DND-41 (cell line): ENCODE measurements at regions not wholly inside any gene's neighbourhood (a gene's known extent, or its start where the extent isn't known, plus 50 kb on each side); places are given as distances from the start of the nearest gene placed in this dataset.

Source experiments
- ATAC-seq: fragments of 200-7000 bp; cut with Tn5 transposase; 3 replicates; pipeline ENCODE4 v1.9.1; 2021; ENCODE audit warnings: low read depth; ENCODE audit not compliant: insufficient read depth
- DNase-seq: peaks from one replicate; pipeline ENCODE4 v3.0.0-alpha.2; 2020
- H2AFZ ChIP-seq: 2 replicates; pipeline ENCODE4 v1.6.0; 2012; ENCODE audit warnings: low read depth, low read length
- H3K27ac ChIP-seq: 2 replicates; pipeline ENCODE4 v1.5.1; 2012; ENCODE audit warnings: low read length, inconsistent platforms
- H3K27me3 ChIP-seq: fragments of 200-600 bp; sonication (generic); 2 replicates; pipeline ENCODE4 v1.6.0; 2012; ENCODE audit warnings: low read length, mild to moderate bottlenecking, inconsistent platforms; ENCODE audit not compliant: insufficient read depth, poor library complexity
- H3K36me3 ChIP-seq: 2 replicates; pipeline ENCODE4 v1.5.1; 2012; ENCODE audit warnings: low read length, inconsistent platforms; ENCODE audit not compliant: insufficient read depth
- H3K4me1 ChIP-seq: 2 replicates; pipeline ENCODE4 v1.5.1; 2012; ENCODE audit warnings: mild to moderate bottlenecking, low read length; ENCODE audit not compliant: insufficient read depth
- H3K4me2 ChIP-seq: 2 replicates; pipeline ENCODE4 v1.6.0; 2012; ENCODE audit warnings: mild to moderate bottlenecking, moderate library complexity, low read length, inconsistent platforms; ENCODE audit not compliant: insufficient read depth
- H3K4me3 ChIP-seq, 2 experiments: fragments of 200-600 bp in 1 of 2; shearing (Covaris generic) in 1 of 2; 2 replicates each; pipeline ENCODE4 v1.5.1; 2012 to 2016; ENCODE audit warnings: inconsistent platforms in 2 of 2, low read length in 2 of 2, mild to moderate bottlenecking in 2 of 2, low read depth in 1 of 2, moderate library complexity in 1 of 2
- H3K79me2 ChIP-seq: 2 replicates; pipeline ENCODE4 v1.6.0; 2012; ENCODE audit warnings: low read length, inconsistent platforms; ENCODE audit not compliant: insufficient read depth
- H3K9ac ChIP-seq: 2 replicates; pipeline ENCODE4 v1.6.0; 2012; ENCODE audit warnings: low read depth, mild to moderate bottlenecking, inconsistent platforms, low read length, moderate library complexity
- H3K9me3 ChIP-seq: 2 replicates; pipeline ENCODE4 v1.5.1; 2012; ENCODE audit warnings: low read length, moderate library complexity, mild to moderate bottlenecking, inconsistent platforms; ENCODE audit not compliant: insufficient read depth, severe bottlenecking
- H4K20me1 ChIP-seq: 2 replicates; pipeline ENCODE4 v1.6.0; 2012; ENCODE audit warnings: low read length; ENCODE audit not compliant: insufficient read depth
- CTCF ChIP-seq: IDR thresholded peaks from 2 replicates; pipeline ENCODE4 v1.5.1; 2012; ENCODE audit warnings: borderline replicate concordance, low read length, moderate library complexity, mild to moderate bottlenecking; ENCODE audit not compliant: poor library complexity, severe bottlenecking; ENCODE audit errors: extremely low read depth
- EZH2 ChIP-seq: IDR thresholded peaks from 3 replicates; pipeline ENCODE4 v1.6.1; 2012; ENCODE audit warnings: borderline replicate concordance, low read depth, mild to moderate bottlenecking, moderate library complexity, low read length, inconsistent platforms; ENCODE audit not compliant: severe bottlenecking

GRCh38 chr9:13719446-13719845, 440.0 kb upstream of the MPDZ start:
- H3K27ac ChIP-seq: no peak overlapping the region

GRCh38 chr9:13718539-13718938, 439.0 kb upstream of the MPDZ start:
- DNase-seq (no peak), ATAC-seq (no peak)
- no peaks in the 10 kb centered on the region for H3K9me3 ChIP-seq
- no peak overlapping the region for H2AFZ ChIP-seq
- H3K4me2 ChIP-seq: no peak overlapping the region
- no peaks in the 10 kb centered on the region for H3K27me3 ChIP-seq
- no peak overlapping the region for H3K9ac ChIP-seq
- H3K36me3 ChIP-seq: no peaks in the 10 kb centered on the region
- H3K4me3 ChIP-seq: no peak overlapping the region
- no peak for TF ChIP-seq EZH2
- TF ChIP-seq CTCF: no peak
- no peaks in the 10 kb centered on the region for H3K4me1 ChIP-seq
- H3K79me2 ChIP-seq: no peaks in the 10 kb centered on the region
- no peak overlapping the region for H3K27ac ChIP-seq
- no peaks in the 10 kb centered on the region for H4K20me1 ChIP-seq

More at GRCh38 chr9:13719446-13719845, 440.0 kb upstream of the MPDZ start:
- Histone ChIP-seq H3K36me3 (no peaks in the 10 kb centered on the region), H4K20me1 (no peaks in the 10 kb centered on the region), H2AFZ (no peak overlapping the region), H3K9me3 (no peaks in the 10 kb centered on the region), H3K4me2 (no peak overlapping the region), H3K4me3 (no peak overlapping the region), H3K27me3 (no peaks in the 10 kb centered on the region), H3K79me2 (no peaks in the 10 kb centered on the region), H3K4me1 (no peaks in the 10 kb centered on the region), H3K9ac (no peak overlapping the region)
- ATAC-seq: no peak
- TF ChIP-seq EZH2 (no peak), CTCF (no peak)
- no peak for DNase-seq

GRCh38 chr9:13718086-13718485, 438.6 kb upstream of the MPDZ start:
- H3K9ac ChIP-seq: no peak overlapping the region
- no peak for TF ChIP-seq CTCF
- TF ChIP-seq EZH2: no peak
- no peak overlapping the region for H3K27ac ChIP-seq
- DNase-seq (no peak), ATAC-seq (no peak)
- H3K79me2 ChIP-seq: no peaks in the 10 kb centered on the region
- no peaks in the 10 kb centered on the region for H3K27me3 ChIP-seq
- no peaks in the 10 kb centered on the region for H3K4me1 ChIP-seq
- H3K36me3 ChIP-seq: no peaks in the 10 kb centered on the region
- H3K9me3 ChIP-seq: no peaks in the 10 kb centered on the region
- no peak overlapping the region for H2AFZ ChIP-seq
- H4K20me1 ChIP-seq: no peaks in the 10 kb centered on the region
- H3K4me3 ChIP-seq: no peak overlapping the region
- no peak overlapping the region for H3K4me2 ChIP-seq
